ENCODE measurements at regions not wholly inside any gene's neighbourhood (a gene's known extent, or its start where the extent isn't known, plus 50 kb on each side); places are given as distances from the start of the nearest gene placed in this dataset.

DNA sequence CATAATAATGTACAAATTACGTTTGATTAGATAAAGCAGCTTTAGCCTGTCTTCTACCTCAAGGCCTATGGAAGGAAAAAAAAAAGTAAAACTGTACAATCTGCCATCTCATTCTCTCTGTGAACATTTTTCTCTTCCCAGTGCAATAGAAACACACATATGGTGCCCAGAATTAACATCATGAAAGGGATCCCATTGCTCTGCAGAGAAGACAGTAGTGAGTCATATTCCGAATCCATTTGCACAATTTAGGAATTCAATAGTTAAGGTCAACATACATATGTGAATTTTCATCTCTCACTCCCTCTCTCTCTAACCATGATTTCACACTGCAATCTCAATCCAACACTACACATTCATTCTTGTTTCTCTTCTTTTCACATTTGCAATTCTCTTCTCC lies 640.9 kb upstream of the SOX11 start:
- H3K9me3 Mint-ChIP-seq: peaks cover 40% of the 10 kb centered on the region
- no peaks in the 10 kb centered on the region for H3K36me3 Mint-ChIP-seq (ENCODE audit: low read depth)
- no peak overlapping the region for H3K4me3 Mint-ChIP-seq (ENCODE audit: low read depth)
- no peaks in the 10 kb centered on the region for H3K4me1 Mint-ChIP-seq (ENCODE audit: low read depth)
- no peaks in the 10 kb centered on the region for H3K27me3 Mint-ChIP-seq (ENCODE audit: low read depth)
- no peak overlapping the region for H3K27ac Mint-ChIP-seq
- intact Hi-C loops (cut with micrococcal nuclease): no loop called here
- no peak for DNase-seq (ENCODE audit: low spot score)

DNA sequence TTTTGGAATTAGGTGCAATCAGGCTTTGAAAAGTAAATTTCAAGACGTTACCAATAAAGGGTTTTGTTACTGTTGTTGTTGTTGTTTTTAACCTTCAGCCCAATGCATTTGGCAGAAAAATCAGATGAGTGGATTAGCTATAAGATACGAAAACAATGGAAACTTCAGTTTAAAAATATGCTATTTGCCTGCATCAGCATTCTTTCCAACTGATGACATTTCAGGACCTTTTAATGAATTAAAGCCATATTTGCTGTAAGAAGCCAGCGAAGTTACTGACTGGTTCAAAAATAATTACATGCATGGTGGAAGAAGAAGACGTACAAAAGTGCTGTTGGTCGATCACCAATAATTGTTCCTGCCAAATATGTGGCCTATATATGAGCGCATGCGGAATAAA lies 639.3 kb upstream of the SOX11 start:
- DNase-seq (ENCODE audit: low spot score): no peak
- Mint-ChIP-seq H3K4me3 (ENCODE audit: low read depth) (no peak overlapping the region), H3K36me3 (ENCODE audit: low read depth) (no peaks in the 10 kb centered on the region), H3K9me3 (peaks cover 24% of the 10 kb centered on the region), H3K4me1 (ENCODE audit: low read depth) (no peaks in the 10 kb centered on the region), H3K27ac (no peak overlapping the region), H3K27me3 (ENCODE audit: low read depth) (no peaks in the 10 kb centered on the region)
- intact Hi-C loops (cut with micrococcal nuclease): no loop called here

DNA sequence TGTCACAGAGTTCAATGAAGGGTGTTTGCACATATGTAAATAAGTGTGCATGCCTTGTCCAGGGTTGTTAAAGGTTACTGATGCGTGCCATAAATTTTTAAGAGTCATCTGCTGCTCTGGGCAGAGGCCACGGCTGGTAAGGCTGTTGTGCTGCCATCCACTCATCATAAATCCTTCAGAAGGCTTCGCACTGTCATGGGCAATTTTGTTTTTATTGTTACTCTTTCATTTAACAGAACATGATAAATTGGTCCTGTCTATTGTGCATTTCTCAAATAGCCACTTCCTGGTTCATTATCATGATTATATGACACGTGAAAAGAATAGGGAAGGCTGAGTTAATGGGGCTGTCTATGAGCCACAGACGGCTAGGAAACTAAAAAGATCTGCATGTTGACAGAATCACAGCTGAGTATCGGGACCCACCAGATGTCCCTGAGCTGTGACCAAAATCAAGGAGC lies 634.3 kb upstream of the SOX11 start:
- Mint-ChIP-seq H3K27ac (no peak overlapping the region), H3K36me3 (ENCODE audit: low read depth) (no peaks in the 10 kb centered on the region), H3K27me3 (ENCODE audit: low read depth) (no peaks in the 10 kb centered on the region), H3K9me3 (peaks cover 34% of the 10 kb centered on the region), H3K4me1 (ENCODE audit: low read depth) (no peaks in the 10 kb centered on the region), H3K4me3 (ENCODE audit: low read depth) (no peak overlapping the region)
- intact Hi-C loops (cut with micrococcal nuclease): no loop called here
- no peak for DNase-seq (ENCODE audit: low spot score)

DNA sequence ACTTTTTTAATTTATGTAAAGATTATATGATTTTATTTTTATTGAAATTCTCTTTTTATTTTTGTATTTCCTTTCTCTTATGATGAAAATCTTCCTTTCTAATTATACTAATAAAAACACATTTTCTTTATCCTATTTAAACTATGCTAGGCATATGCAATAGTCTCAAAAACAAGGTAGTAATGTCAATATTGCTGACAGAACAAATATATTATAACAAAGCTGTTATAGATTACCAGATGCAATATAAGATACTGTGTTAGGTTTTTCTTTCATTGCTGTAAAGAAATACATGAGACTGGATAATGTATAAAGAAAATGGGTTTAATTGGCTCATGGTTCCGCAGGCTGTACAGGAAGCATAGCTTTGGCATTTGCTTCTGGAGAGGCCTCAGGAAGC lies 631.2 kb upstream of the SOX11 start:
- H3K4me3 Mint-ChIP-seq (ENCODE audit: low read depth): no peak overlapping the region
- no peak for DNase-seq (ENCODE audit: low spot score)
- H3K36me3 Mint-ChIP-seq (ENCODE audit: low read depth): no peaks in the 10 kb centered on the region
- intact Hi-C loops (cut with micrococcal nuclease): no loop called here
- no peak overlapping the region for H3K27ac Mint-ChIP-seq
- no peaks in the 10 kb centered on the region for H3K27me3 Mint-ChIP-seq (ENCODE audit: low read depth)
- H3K4me1 Mint-ChIP-seq (ENCODE audit: low read depth): no peaks in the 10 kb centered on the region
- peaks cover 34% of the 10 kb centered on the region for H3K9me3 Mint-ChIP-seq

DNA sequence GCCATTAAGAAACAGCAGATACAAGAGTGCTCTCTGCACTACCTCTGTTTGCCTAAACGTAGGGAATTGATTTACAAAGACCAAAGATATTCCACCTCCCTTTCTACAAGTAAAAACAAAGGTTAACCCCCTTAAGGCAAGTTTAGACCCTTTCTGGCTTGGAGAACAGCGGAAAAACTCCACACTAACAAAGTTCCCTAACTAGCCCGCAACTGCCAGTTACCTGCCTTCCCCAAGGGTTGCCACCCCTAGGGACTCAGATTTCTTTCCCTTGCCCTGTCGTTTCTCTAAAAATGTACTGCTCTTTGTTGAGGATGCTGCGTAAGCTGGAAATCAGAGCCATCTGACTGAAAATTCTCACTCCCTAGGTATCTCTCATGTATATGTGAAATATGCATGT lies 627.5 kb upstream of the SOX11 start:
- H3K27me3 Mint-ChIP-seq (ENCODE audit: low read depth): no peaks in the 10 kb centered on the region
- no peak overlapping the region for H3K4me3 Mint-ChIP-seq (ENCODE audit: low read depth)
- intact Hi-C loops (cut with micrococcal nuclease): no loop called here
- no peaks in the 10 kb centered on the region for H3K36me3 Mint-ChIP-seq (ENCODE audit: low read depth)
- no peak overlapping the region for H3K27ac Mint-ChIP-seq
- H3K9me3 Mint-ChIP-seq: peaks cover 29% of the 10 kb centered on the region
- DNase-seq (ENCODE audit: low spot score): no peak
- no peaks in the 10 kb centered on the region for H3K4me1 Mint-ChIP-seq (ENCODE audit: low read depth)

DNA sequence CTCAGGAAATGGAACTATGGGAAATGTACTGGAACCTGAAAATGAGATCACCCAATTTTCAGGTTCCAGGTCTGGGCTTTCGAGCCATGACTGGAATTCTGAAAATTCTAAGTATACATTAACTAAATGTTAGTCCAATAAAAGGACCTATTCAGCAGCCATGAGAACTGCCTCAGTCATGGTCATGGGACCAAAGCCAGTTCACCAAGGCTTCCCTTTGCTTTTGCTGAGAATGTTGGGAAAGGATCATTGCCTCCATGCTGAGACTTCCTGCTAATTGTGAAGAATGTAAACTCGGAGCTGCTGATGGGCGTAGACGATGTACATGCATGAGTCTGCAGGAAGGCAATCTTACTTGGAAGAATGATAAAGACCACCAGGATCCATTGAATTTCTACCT lies 624.4 kb upstream of the SOX11 start:
- Mint-ChIP-seq H3K27ac (no peak overlapping the region), H3K27me3 (ENCODE audit: low read depth) (no peaks in the 10 kb centered on the region), H3K4me3 (ENCODE audit: low read depth) (no peak overlapping the region), H3K36me3 (ENCODE audit: low read depth) (no peaks in the 10 kb centered on the region), H3K9me3 (peaks cover 35% of the 10 kb centered on the region), H3K4me1 (ENCODE audit: low read depth) (no peaks in the 10 kb centered on the region)
- no peak for DNase-seq (ENCODE audit: low spot score)
- intact Hi-C loops (cut with micrococcal nuclease): no loop called here

DNA sequence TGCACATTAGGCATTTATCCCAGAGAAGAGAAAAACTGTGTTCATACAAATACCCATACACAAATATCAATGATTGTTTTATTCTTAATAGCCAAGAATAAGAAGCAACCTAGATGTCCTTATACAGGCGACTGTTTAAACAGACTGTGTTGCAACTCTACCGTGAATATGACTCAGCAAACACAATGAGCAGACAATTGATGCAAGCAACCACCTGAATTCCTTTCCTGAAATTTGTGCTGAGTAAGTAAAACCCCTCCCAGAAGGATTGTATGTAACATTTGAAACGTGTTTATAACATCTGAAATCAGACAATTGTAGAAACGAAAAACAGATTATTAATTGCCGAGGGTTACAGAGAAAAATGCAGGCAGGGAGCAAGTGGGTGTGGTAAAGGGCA lies 621.9 kb upstream of the SOX11 start:
- no peak for DNase-seq (ENCODE audit: low spot score)
- Mint-ChIP-seq H3K4me1 (ENCODE audit: low read depth) (no peaks in the 10 kb centered on the region), H3K9me3 (peaks cover 40% of the 10 kb centered on the region), H3K27ac (no peak overlapping the region), H3K27me3 (ENCODE audit: low read depth) (no peaks in the 10 kb centered on the region), H3K4me3 (ENCODE audit: low read depth) (no peak overlapping the region), H3K36me3 (ENCODE audit: low read depth) (no peaks in the 10 kb centered on the region)
- intact Hi-C loops (cut with micrococcal nuclease): no loop called here

DNA sequence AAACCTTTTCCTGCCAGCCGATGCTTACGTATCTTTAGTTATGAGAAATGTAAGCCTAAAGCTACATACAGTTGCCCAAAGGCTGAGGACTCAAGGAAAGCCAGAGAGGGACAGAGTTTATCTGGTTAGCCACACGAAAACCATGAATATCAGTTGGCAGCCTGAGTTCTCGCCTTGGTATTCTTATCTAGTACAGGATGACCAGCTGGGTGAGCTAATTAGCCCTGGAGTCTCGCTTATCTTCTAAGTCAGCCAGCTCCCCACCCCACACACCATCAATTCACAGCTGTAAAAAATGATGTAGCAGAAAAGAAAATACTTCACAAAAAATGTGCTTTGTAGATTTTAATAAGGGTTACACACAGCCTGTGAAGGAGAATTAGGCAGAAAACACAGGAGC lies 617.5 kb upstream of the SOX11 start:
- Mint-ChIP-seq H3K4me3 (ENCODE audit: low read depth) (no peak overlapping the region), H3K9me3 (peaks cover 40% of the 10 kb centered on the region), H3K36me3 (ENCODE audit: low read depth) (no peaks in the 10 kb centered on the region), H3K4me1 (ENCODE audit: low read depth) (no peaks in the 10 kb centered on the region), H3K27ac (no peak overlapping the region), H3K27me3 (ENCODE audit: low read depth) (no peaks in the 10 kb centered on the region)
- intact Hi-C loops (cut with micrococcal nuclease): no loop called here
- no peak for DNase-seq (ENCODE audit: low spot score)

DNA sequence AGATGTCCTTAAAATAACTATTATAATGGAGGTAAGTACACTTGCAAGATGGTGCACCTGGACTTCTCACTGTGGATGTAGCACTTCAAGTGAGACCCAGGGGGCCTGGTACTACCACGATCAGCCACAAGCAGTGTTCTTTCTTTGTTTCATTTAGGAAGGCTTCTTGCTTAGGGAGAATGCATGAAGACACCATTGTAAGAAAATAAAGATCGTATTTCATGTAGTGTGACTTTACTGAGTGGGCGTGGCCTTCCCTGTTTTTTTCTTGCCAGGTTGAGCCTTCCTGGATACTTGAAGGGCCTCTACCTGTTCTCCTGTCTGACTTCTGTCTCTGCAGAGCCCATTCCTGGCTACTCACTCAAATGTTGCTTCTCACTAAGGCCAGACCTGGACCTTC lies 615.6 kb upstream of the SOX11 start:
- Mint-ChIP-seq H3K36me3 (ENCODE audit: low read depth) (no peaks in the 10 kb centered on the region), H3K27me3 (ENCODE audit: low read depth) (no peaks in the 10 kb centered on the region), H3K4me3 (ENCODE audit: low read depth) (no peak overlapping the region), H3K4me1 (ENCODE audit: low read depth) (no peaks in the 10 kb centered on the region), H3K27ac (no peak overlapping the region), H3K9me3 (peaks cover 45% of the 10 kb centered on the region)
- DNase-seq (ENCODE audit: low spot score): no peak
- intact Hi-C loops (cut with micrococcal nuclease): no loop called here

DNA sequence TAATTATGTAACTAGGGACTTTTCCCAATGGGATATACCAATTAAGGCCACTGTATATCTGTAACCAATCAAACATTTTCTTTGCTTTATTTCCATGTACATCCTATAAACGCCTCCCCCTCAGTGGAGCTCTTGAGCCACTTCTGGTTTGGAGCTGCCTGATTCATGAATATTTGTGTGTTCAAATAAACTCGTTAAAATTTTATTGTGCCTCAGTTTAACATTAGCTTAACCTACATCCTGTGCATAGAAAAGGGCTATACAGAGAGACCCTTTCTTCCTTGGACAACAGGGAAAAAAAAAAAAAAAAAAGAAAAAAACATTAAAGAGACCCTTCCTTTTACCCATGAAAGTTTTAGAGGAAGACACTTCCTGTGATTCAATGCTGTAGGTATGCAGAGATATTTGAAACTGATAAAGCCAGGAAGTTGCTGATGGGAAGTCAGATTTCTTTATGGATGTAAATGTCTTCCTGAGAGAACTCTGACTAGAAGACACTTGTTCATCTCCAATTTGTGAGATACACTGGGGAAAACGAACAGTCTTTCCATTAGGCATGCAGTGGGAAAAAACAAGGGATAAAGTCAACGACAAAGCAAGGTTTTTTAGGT lies 614.6 kb upstream of the SOX11 start:
- H3K4me3 Mint-ChIP-seq (ENCODE audit: low read depth): no peak overlapping the region
- H3K4me1 Mint-ChIP-seq (ENCODE audit: low read depth): no peaks in the 10 kb centered on the region
- H3K27ac Mint-ChIP-seq: no peak overlapping the region
- H3K27me3 Mint-ChIP-seq (ENCODE audit: low read depth): no peaks in the 10 kb centered on the region
- DNase-seq (ENCODE audit: low spot score): no peak
- intact Hi-C loops (cut with micrococcal nuclease): no loop called here
- H3K36me3 Mint-ChIP-seq (ENCODE audit: low read depth): no peaks in the 10 kb centered on the region
- peaks cover 44% of the 10 kb centered on the region for H3K9me3 Mint-ChIP-seq

DNA sequence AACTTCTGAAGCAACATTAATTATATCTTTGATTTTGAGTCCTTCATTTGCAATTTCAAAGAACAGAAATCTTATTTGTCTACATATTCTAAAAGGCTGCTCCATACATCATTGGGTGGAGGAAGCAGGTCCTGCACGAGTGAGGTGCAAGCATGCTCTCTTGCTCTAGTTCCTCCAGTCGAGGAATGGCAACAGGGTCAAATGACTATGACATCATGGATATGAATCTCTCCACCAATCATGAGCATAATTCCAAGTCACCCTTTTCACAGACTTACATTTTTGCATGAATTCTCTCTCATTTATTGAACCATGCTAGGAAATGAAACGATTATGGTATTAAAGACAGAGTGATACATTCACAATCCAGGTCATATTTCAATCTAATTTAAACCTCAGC lies 608.8 kb upstream of the SOX11 start:
- Mint-ChIP-seq H3K4me1 (ENCODE audit: low read depth) (no peaks in the 10 kb centered on the region), H3K9me3 (peaks cover 37% of the 10 kb centered on the region), H3K4me3 (ENCODE audit: low read depth) (no peak overlapping the region), H3K27me3 (ENCODE audit: low read depth) (no peaks in the 10 kb centered on the region), H3K27ac (no peak overlapping the region), H3K36me3 (ENCODE audit: low read depth) (no peaks in the 10 kb centered on the region)
- intact Hi-C loops (cut with micrococcal nuclease): no loop called here
- DNase-seq (ENCODE audit: low spot score): no peak

DNA sequence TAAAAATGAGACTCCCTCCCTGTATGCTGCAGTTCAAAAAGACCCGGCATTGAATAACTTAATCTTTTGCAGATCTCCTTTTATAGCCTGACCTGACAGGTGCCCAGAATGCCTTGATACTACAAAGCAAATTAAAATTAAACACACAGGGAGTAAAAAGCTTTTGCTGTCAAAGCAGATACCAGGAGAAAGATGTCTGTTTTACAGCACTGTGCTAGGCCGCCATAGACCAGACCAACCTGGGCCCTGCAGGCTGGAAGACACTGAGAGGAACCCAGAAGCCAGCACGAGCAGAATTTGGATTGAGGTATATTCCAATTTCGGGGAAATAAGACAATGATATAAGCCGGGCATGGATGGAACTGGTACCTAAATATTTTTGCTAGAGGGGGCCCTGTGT lies 602.8 kb upstream of the SOX11 start:
- no peak for DNase-seq (ENCODE audit: low spot score)
- Mint-ChIP-seq H3K27ac (no peak overlapping the region), H3K4me1 (ENCODE audit: low read depth) (no peaks in the 10 kb centered on the region), H3K27me3 (ENCODE audit: low read depth) (no peaks in the 10 kb centered on the region), H3K9me3 (peaks cover 21% of the 10 kb centered on the region), H3K36me3 (ENCODE audit: low read depth) (no peaks in the 10 kb centered on the region), H3K4me3 (ENCODE audit: low read depth) (no peak overlapping the region)
- intact Hi-C loops (cut with micrococcal nuclease): no loop called here

DNA sequence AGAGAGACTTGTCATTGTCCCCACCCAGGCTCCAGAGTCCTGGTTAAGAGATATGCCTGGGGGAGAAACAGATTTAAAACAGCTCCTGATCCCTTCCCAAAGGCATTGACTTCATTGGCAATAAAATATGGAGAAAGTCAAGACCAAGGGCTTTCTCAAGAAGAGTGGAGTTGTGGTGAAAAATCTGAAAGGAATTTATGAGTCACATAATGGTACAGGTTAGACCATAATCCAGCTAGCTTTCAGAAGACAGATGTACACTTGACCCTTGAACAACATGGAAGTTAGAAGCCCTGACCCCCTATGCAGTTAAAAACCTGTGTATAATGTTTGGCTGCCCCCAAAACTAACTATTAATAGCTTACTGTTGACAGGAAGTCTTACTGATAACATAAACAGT lies 599.1 kb upstream of the SOX11 start:
- H3K4me3 Mint-ChIP-seq (ENCODE audit: low read depth): no peak overlapping the region
- H3K27ac Mint-ChIP-seq: no peak overlapping the region
- DNase-seq (ENCODE audit: low spot score): no peak
- intact Hi-C loops (cut with micrococcal nuclease): no loop called here
- peaks cover 15% of the 10 kb centered on the region for H3K9me3 Mint-ChIP-seq
- no peaks in the 10 kb centered on the region for H3K27me3 Mint-ChIP-seq (ENCODE audit: low read depth)
- H3K36me3 Mint-ChIP-seq (ENCODE audit: low read depth): no peaks in the 10 kb centered on the region
- H3K4me1 Mint-ChIP-seq (ENCODE audit: low read depth): no peaks in the 10 kb centered on the region

DNA sequence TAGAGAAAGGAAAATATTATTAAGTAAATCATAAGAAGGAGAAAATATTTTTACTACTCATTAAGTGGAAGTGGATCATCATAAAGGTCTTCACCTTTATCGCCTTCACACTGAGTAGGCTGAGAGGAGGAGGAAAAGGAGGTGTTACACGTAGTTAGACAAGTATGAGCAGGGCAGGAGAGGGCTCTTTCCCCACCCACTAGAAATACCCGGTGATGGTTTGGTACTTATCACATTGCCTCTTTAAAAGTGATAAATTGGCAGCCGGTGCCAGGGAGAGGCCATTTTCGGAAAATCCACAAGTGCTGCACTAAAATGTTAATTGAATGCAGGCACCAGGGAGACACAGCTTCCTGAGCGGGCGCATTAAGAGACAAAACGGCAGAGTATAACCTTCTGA lies 598.7 kb upstream of the SOX11 start:
- H3K36me3 Mint-ChIP-seq (ENCODE audit: low read depth): no peaks in the 10 kb centered on the region
- H3K9me3 Mint-ChIP-seq: peaks cover 15% of the 10 kb centered on the region
- H3K4me1 Mint-ChIP-seq (ENCODE audit: low read depth): no peaks in the 10 kb centered on the region
- no peak overlapping the region for H3K4me3 Mint-ChIP-seq (ENCODE audit: low read depth)
- DNase-seq (ENCODE audit: low spot score): no peak
- H3K27me3 Mint-ChIP-seq (ENCODE audit: low read depth): no peaks in the 10 kb centered on the region
- intact Hi-C loops (cut with micrococcal nuclease): no loop called here
- H3K27ac Mint-ChIP-seq: no peak overlapping the region

All from activated T-helper 2 cell treated with anti-CD3 and anti-CD28 coated beads, Interferon-gamma antibody, Interleukin-2, Interleukin-4, amounts not matched to agents 10 μg/mL and 5 μg/mL and 100 μg/mL, durations not matched to agents 14 hours and 24 hours and 36 hours (primary cell).